ENCODE measurements at regions not wholly inside any gene's neighbourhood (a gene's known extent, or its start where the extent isn't known, plus 50 kb on each side); places are given as distances from the start of the nearest gene placed in this dataset.

DNA sequence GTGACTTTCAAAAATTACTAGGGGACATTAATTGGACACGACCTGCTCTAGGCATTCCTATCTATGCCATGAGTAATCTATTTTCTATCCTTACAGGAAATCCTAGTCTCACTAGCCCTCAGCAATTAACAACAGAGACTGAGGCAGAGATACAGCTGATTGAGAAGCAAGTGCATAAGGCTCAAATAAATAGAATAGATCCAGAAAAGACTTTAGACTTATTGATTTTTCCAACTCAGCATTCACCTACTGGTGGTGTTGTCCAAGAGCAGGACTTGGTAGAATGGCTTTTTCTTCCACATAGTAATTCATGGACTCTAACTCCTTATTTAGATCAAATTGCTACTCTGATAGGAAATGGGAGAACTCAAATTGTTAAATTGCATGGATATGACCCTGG, 148.0 kb downstream of the ZNF33B start:
- TF ChIP-seq, protein P1, sequence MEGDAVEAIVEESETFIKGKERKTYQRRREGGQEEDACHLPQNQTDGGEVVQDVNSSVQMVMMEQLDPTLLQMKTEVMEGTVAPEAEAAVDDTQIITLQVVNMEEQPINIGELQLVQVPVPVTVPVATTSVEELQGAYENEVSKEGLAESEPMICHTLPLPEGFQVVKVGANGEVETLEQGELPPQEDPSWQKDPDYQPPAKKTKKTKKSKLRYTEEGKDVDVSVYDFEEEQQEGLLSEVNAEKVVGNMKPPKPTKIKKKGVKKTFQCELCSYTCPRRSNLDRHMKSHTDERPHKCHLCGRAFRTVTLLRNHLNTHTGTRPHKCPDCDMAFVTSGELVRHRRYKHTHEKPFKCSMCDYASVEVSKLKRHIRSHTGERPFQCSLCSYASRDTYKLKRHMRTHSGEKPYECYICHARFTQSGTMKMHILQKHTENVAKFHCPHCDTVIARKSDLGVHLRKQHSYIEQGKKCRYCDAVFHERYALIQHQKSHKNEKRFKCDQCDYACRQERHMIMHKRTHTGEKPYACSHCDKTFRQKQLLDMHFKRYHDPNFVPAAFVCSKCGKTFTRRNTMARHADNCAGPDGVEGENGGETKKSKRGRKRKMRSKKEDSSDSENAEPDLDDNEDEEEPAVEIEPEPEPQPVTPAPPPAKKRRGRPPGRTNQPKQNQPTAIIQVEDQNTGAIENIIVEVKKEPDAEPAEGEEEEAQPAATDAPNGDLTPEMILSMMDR (IDR thresholded peaks at IDR 0.05; ENCODE audit: extremely low read depth in 1 of 2, insufficient read depth in 1 of 2, low read depth in 1 of 2, low read length in 2 of 2): no peak
- no peak for TF ChIP-seq POLR2AphosphoS5 (IDR thresholded peaks at IDR 0.05; ENCODE audit: insufficient read depth, low read depth, low read length)
- no peak for TF ChIP-seq EZH2 (IDR thresholded peaks at IDR 0.05; ENCODE audit: borderline replicate concordance, low read depth, low read length, severe bottlenecking)
- no peak for TF ChIP-seq JUN (IDR thresholded peaks at IDR 0.05; ENCODE audit: borderline replicate concordance, insufficient read depth, insufficient read length, low read depth)
- no peak for TF ChIP-seq POLR2A (IDR thresholded peaks at IDR 0.05; ENCODE audit: low read depth, low read length)
- no peak for TF ChIP-seq MYC (IDR thresholded peaks at IDR 0.05; ENCODE audit: low read depth, low read length)
- no peak for TF ChIP-seq FOS (IDR thresholded peaks at IDR 0.05; ENCODE audit: borderline replicate concordance, insufficient read depth, low read length)
- TF ChIP-seq, protein P2, sequence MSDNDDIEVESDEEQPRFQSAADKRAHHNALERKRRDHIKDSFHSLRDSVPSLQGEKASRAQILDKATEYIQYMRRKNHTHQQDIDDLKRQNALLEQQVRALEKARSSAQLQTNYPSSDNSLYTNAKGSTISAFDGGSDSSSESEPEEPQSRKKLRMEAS (IDR thresholded peaks at IDR 0.05; ENCODE audit: insufficient read depth, insufficient read length): no peak
